ENCODE measurements at regions not wholly inside any gene's neighbourhood (a gene's known extent, or its start where the extent isn't known, plus 50 kb on each side); places are given as distances from the start of the nearest gene placed in this dataset.

- no peak for TF ChIP-seq CTCF (IDR thresholded peaks at IDR 0.05; ENCODE audit: low read depth, low read length, missing control alignments)
- H3K4me3 ChIP-seq (replicated peaks; ENCODE audit: low read depth, low read length) = no peak overlapping the region
- DNase-seq (ENCODE audit: extremely low read depth, low read depth) = no peak
Observed at GRCh38 chr15:87518957-87519356, 737.6 kb downstream of the NTRK3 start.

- DNase-seq (ENCODE audit: extremely low read depth, low read depth) = no peak
- no peak for TF ChIP-seq CTCF (IDR thresholded peaks at IDR 0.05; ENCODE audit: low read depth, low read length, missing control alignments)
Observed at GRCh38 chr15:87508086-87508485, 748.5 kb downstream of the NTRK3 start.

GRCh38 chr15:87502173-87502572 lies 754.4 kb downstream of the NTRK3 start:
- TF ChIP-seq CTCF (IDR thresholded peaks at IDR 0.05; ENCODE audit: low read depth, low read length, missing control alignments) = no peak
- H3K4me3 ChIP-seq (replicated peaks; ENCODE audit: low read depth, low read length) = no peak overlapping the region
- no peak for DNase-seq (ENCODE audit: extremely low read depth, low read depth)

More at GRCh38 chr15:87508086-87508485, 748.5 kb downstream of the NTRK3 start:
- H3K4me3 ChIP-seq (replicated peaks; ENCODE audit: low read depth, low read length) = no peak overlapping the region

GRCh38 chr15:87500240-87500639 lies 756.3 kb downstream of the NTRK3 start:
- TF ChIP-seq CTCF (IDR thresholded peaks at IDR 0.05; ENCODE audit: low read depth, low read length, missing control alignments) = no peak
- no peak overlapping the region for H3K4me3 ChIP-seq (replicated peaks; ENCODE audit: low read depth, low read length)
- no peak for DNase-seq (ENCODE audit: extremely low read depth, low read depth)

- no peak for TF ChIP-seq CTCF (IDR thresholded peaks at IDR 0.05; ENCODE audit: low read depth, low read length, missing control alignments)
- no peak overlapping the region for H3K4me3 ChIP-seq (replicated peaks; ENCODE audit: low read depth, low read length)
- peak; percentile 58 for DNase-seq (ENCODE audit: extremely low read depth, low read depth)
Observed at GRCh38 chr15:87498560-87498959, 758.0 kb downstream of the NTRK3 start.

GRCh38 chr15:87496795-87497194 lies 759.7 kb downstream of the NTRK3 start:
- TF ChIP-seq CTCF (IDR thresholded peaks at IDR 0.05; ENCODE audit: low read depth, low read length, missing control alignments) = no peak
- no peak overlapping the region for H3K4me3 ChIP-seq (replicated peaks; ENCODE audit: low read depth, low read length)
- no peak for DNase-seq (ENCODE audit: extremely low read depth, low read depth)

GRCh38 chr15:87496109-87496508 lies 760.4 kb downstream of the NTRK3 start:
- H3K4me3 ChIP-seq (replicated peaks; ENCODE audit: low read depth, low read length) = no peak overlapping the region
- no peak for TF ChIP-seq CTCF (IDR thresholded peaks at IDR 0.05; ENCODE audit: low read depth, low read length, missing control alignments)
- DNase-seq (ENCODE audit: extremely low read depth, low read depth) = no peak
